ENCODE measurements at regions not wholly inside any gene's neighbourhood (a gene's known extent, or its start where the extent isn't known, plus 50 kb on each side); places are given as distances from the start of the nearest gene placed in this dataset.

- TF ChIP-seq CTCF (IDR thresholded peaks at IDR 0.05) (no peak), POLR2A (IDR thresholded peaks at IDR 0.05) (no peak)
Observed at GRCh38 chr2:120535081-120535480, 189.1 kb downstream of the INHBB start.

All from esophagus squamous epithelium (tissue), 4 donors.